ENCODE measurements at regions not wholly inside any gene's neighbourhood (a gene's known extent, or its start where the extent isn't known, plus 50 kb on each side); places are given as distances from the start of the nearest gene placed in this dataset.

- Histone ChIP-seq H4K20me1 (ENCODE audit: low read length) (no peaks in the 10 kb centered on the region), H3K36me3 (ENCODE audit: low read depth, low read length) (no peaks in the 10 kb centered on the region), H2AFZ (ENCODE audit: low read length) (no peak overlapping the region), H3K9ac (ENCODE audit: low read length) (no peak overlapping the region), H3F3A (ENCODE audit: low read length, unreplicated experiment) (no peaks in the 10 kb centered on the region), H3K4me3 (ENCODE audit: low read length) (no peak overlapping the region), H3K27ac (ENCODE audit: low read length) (no peak overlapping the region), H3K4me2 (ENCODE audit: low read length) (no peak overlapping the region), H3K4me1 (ENCODE audit: insufficient read depth, low read length) (peaks cover 9% of the 10 kb centered on the region; the same call in 1 of the 2 replicates), H3K27me3 (ENCODE audit: low read length) (no peaks in the 10 kb centered on the region), H3K9me2 (replicated peaks; ENCODE audit: low read length) (no peaks in the 10 kb centered on the region), H3K9me3 (ENCODE audit: low read length) (no peaks in the 10 kb centered on the region), H3K79me2 (ENCODE audit: low read length) (no peaks in the 10 kb centered on the region)
- BruUV-seq (replicated peaks) = no TSS peak
- ChIA-PET POLR2A (ENCODE audit: unreplicated experiment) (no interaction called here), CTCF (no interaction called here)
- no peak for TF ChIP-seq EZH2phosphoT487 (IDR thresholded peaks at IDR 0.05; ENCODE audit: borderline replicate concordance, low read length)
- TF ChIP-seq CTCF (conservative IDR thresholded peaks at IDR 0.05; ENCODE audit: low read depth, low read length) = no peak
- TF ChIP-seq EZH2 (IDR thresholded peaks at IDR 0.05; ENCODE audit: low read length, unreplicated experiment) = no peak
- no peak for DNase-seq
- ATAC-seq = no peak
- intact Hi-C loops (cut with micrococcal nuclease) = no loop called here
These were observed 93.4 kb upstream of the WSB1 start for GRCh38 chr17:27200476-27200875.

GRCh38 chr17:27203241-27203640 lies 90.7 kb upstream of the WSB1 start:
- no peaks in the 10 kb centered on the region for H3K27me3 ChIP-seq (ENCODE audit: low read length)
- DNase-seq (no peak), ATAC-seq (no peak)
- H3K36me3 ChIP-seq (ENCODE audit: low read depth, low read length) = no peaks in the 10 kb centered on the region
- CTCF ChIA-PET = no interaction called here
- no peaks in the 10 kb centered on the region for H3K9me2 ChIP-seq (replicated peaks; ENCODE audit: low read length)
- H3K79me2 ChIP-seq (ENCODE audit: low read length) = no peaks in the 10 kb centered on the region
- no peak overlapping the region for H3K4me3 ChIP-seq (ENCODE audit: low read length)
- POLR2A ChIA-PET (ENCODE audit: unreplicated experiment) = no interaction called here
- H3F3A ChIP-seq (ENCODE audit: low read length, unreplicated experiment) = no peaks in the 10 kb centered on the region
- H4K20me1 ChIP-seq (ENCODE audit: low read length) = no peaks in the 10 kb centered on the region
- H3K9ac ChIP-seq (ENCODE audit: low read length) = no peak overlapping the region
- peaks cover 22% of the 10 kb centered on the region for H3K4me1 ChIP-seq (ENCODE audit: insufficient read depth, low read length)
- no TSS peak for BruUV-seq (replicated peaks)
- no peak overlapping the region; the same call in 1 of the 2 replicates for H3K4me2 ChIP-seq (ENCODE audit: low read length)
- no peak overlapping the region for H2AFZ ChIP-seq (ENCODE audit: low read length)
- intact Hi-C loops (cut with micrococcal nuclease) = no loop called here
- no peaks in the 10 kb centered on the region for H3K9me3 ChIP-seq (ENCODE audit: low read length)
- no peak overlapping the region for H3K27ac ChIP-seq (ENCODE audit: low read length)
- TF ChIP-seq CTCF (conservative IDR thresholded peaks at IDR 0.05; ENCODE audit: low read depth, low read length) (no peak), EZH2 (IDR thresholded peaks at IDR 0.05; ENCODE audit: low read length, unreplicated experiment) (no peak), EZH2phosphoT487 (IDR thresholded peaks at IDR 0.05; ENCODE audit: borderline replicate concordance, low read length) (no peak)

GRCh38 chr17:27206447-27206846 lies 87.5 kb upstream of the WSB1 start:
- Histone ChIP-seq H3K27me3 (ENCODE audit: low read length) (no peaks in the 10 kb centered on the region), H3K9me2 (replicated peaks; ENCODE audit: low read length) (no peaks in the 10 kb centered on the region), H3K9me3 (ENCODE audit: low read length) (no peaks in the 10 kb centered on the region), H3K4me1 (ENCODE audit: insufficient read depth, low read length) (peaks cover 22% of the 10 kb centered on the region), H2AFZ (ENCODE audit: low read length) (no peak overlapping the region), H3K4me2 (ENCODE audit: low read length) (peak overlapping the region; percentile 41; the same call in 1 of the 2 replicates), H3K36me3 (ENCODE audit: low read depth, low read length) (no peaks in the 10 kb centered on the region), H4K20me1 (ENCODE audit: low read length) (no peaks in the 10 kb centered on the region), H3K79me2 (ENCODE audit: low read length) (no peaks in the 10 kb centered on the region), H3F3A (ENCODE audit: low read length, unreplicated experiment) (no peaks in the 10 kb centered on the region), H3K4me3 (ENCODE audit: low read length) (no peak overlapping the region), H3K9ac (ENCODE audit: low read length) (no peak overlapping the region), H3K27ac (ENCODE audit: low read length) (no peak overlapping the region)
- ChIA-PET CTCF (interaction anchor here (0.6 kb wide), 1 partner anchor 90 kb away, joined by 3 read pairs; no protein-coding TSS in a partner anchor), POLR2A (ENCODE audit: unreplicated experiment) (interaction anchor here (0.9 kb wide), 1 partner anchor 87 kb away, joined by 4 read pairs; the partner anchor contains the start of gene WSB1)
- TF ChIP-seq CTCF (conservative IDR thresholded peaks at IDR 0.05; ENCODE audit: low read depth, low read length) (peak; percentile 42), EZH2 (IDR thresholded peaks at IDR 0.05; ENCODE audit: low read length, unreplicated experiment) (no peak), EZH2phosphoT487 (IDR thresholded peaks at IDR 0.05; ENCODE audit: borderline replicate concordance, low read length) (no peak)
- DNase-seq (no peak), ATAC-seq (no peak)
- no TSS peak for BruUV-seq (replicated peaks)
- intact Hi-C loops (cut with micrococcal nuclease) = no loop called here
